RWPE1 (cell line): ENCODE measurements at regions not wholly inside any gene's neighbourhood (a gene's known extent, or its start where the extent isn't known, plus 50 kb on each side); places are given as distances from the start of the nearest gene placed in this dataset.

Experiments used
- CTCF ChIA-PET: fragments of 350-600 bp; sonication (Branson Sonifier 250); formaldehyde crosslinking; extraction: SDS; loops from one replicate; lab custom pipeline; 2021; lab: Yijun Ruan, JAX
- POLR2A ChIA-PET: fragments of 400-600 bp; formaldehyde crosslinking; extraction: SDS; loops from one replicate; lab custom pipeline; 2020; ENCODE audit warnings: antibody characterized with exemption; ENCODE audit not compliant: low non-redundant PET; lab: Yijun Ruan, JAX
- DNase-seq: peaks from one replicate; pipeline ENCODE4 v3.0.0; 2012; ENCODE audit warnings: low spot score
- H3K27ac ChIP-seq: fragments of 450-650 bp; 2 replicates; pipeline ENCODE4 v1.5.1; 2017
- TF ChIP-seq, protein P1 (sequence below): fragments of 450-650 bp; conservative IDR thresholded peaks from 2 replicates; pipeline ENCODE4 v1.5.1; 2017; ENCODE audit warnings: low read depth, mild to moderate bottlenecking

GRCh38 chr16:66198641-66199040, 167.8 kb upstream of the CDH5 start:
- no peak for DNase-seq
- POLR2A ChIA-PET: no interaction called here
- no peak overlapping the region for H3K27ac ChIP-seq
- TF ChIP-seq, protein P1, sequence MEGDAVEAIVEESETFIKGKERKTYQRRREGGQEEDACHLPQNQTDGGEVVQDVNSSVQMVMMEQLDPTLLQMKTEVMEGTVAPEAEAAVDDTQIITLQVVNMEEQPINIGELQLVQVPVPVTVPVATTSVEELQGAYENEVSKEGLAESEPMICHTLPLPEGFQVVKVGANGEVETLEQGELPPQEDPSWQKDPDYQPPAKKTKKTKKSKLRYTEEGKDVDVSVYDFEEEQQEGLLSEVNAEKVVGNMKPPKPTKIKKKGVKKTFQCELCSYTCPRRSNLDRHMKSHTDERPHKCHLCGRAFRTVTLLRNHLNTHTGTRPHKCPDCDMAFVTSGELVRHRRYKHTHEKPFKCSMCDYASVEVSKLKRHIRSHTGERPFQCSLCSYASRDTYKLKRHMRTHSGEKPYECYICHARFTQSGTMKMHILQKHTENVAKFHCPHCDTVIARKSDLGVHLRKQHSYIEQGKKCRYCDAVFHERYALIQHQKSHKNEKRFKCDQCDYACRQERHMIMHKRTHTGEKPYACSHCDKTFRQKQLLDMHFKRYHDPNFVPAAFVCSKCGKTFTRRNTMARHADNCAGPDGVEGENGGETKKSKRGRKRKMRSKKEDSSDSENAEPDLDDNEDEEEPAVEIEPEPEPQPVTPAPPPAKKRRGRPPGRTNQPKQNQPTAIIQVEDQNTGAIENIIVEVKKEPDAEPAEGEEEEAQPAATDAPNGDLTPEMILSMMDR: no peak
- CTCF ChIA-PET: interaction anchor here (0.6 to 0.7 kb wide), 2 partner anchors 62 to 208 kb away, joined by 3 read pairs; no protein-coding TSS in a partner anchor

GRCh38 chr16:66197668-66198278, 168.7 kb upstream of the CDH5 start:
- ChIA-PET POLR2A (no interaction called here), CTCF (no interaction called here)
- H3K27ac ChIP-seq: no peak overlapping the region
- TF ChIP-seq, protein P1: no peak
- no peak for DNase-seq

DNA sequence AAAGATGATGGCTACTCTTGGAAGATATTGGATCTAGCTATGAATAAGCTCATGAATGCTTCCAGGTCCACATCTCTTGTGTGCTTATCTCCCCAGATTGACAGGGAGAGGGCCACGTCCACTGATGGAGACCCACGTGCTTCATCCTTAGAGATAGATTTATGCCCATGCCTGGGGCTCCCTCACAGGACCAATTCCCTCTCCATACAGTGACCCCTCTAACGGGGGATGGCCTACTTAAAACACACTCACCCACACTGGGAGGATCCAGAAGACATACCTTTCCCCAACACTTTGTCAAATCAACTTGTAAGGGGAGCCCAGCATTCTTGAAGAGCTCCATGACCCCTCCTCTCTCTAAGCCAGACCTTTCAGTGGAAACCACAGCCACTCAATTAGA, 169.7 kb upstream of the CDH5 start:
- H3K27ac ChIP-seq: no peak overlapping the region
- ChIA-PET CTCF (no interaction called here), POLR2A (no interaction called here)
- no peak for DNase-seq
- TF ChIP-seq, protein P1: no peak

DNA sequence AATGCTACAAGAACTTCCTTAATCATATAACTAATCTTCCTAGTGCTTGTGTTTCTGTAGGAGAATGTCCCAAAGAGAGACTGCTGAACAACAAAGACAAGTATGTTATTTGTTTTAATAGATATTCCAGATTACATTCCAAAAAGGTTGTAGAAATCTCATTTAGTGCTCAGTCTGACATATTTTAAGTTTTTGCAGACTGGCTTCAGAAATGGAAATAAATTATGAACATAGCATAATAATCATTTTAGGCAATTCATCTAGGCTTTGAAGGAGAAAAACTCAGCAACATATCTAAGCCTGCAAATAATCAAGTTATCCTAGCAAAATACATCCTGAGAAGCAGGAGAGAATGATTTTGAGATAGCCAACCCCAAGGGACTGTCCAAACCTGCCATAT, 171.6 kb upstream of the CDH5 start:
- ChIA-PET CTCF (no interaction called here), POLR2A (no interaction called here)
- DNase-seq: no peak
- H3K27ac ChIP-seq: no peak overlapping the region
- TF ChIP-seq, protein P1: no peak

DNA sequence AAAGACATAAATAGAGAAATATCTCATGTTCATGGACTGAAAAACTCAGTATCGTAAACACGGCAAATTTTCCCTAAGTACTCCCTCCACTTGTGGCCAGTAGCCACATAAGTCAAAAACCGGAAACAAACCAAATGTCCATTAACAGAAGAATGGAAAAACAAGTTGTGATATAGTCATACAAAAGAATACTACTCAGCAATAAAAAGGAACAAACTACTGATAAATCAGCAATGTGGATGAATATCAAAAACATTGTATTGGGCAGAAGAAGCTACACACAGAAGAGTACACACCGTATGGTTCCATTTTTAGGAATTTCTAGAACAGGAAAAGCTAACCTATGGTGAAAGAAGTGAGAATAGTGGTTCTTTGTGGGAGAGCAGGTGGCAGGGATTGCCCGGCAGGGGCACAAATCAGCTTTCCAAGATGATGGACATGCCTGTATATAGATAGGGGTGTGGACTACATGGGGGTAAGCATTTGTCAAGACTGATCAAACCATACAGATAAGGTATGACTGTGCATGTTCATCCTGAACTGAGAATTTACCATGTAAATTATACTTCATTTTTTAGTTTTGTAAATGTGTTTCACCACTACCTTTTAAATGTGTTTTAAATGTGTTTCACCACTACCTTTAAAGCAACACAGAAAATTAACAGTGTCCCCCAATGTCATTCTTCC, 172.8 kb upstream of the CDH5 start:
- no peak for DNase-seq
- H3K27ac ChIP-seq: no peak overlapping the region
- POLR2A ChIA-PET: no interaction called here
- CTCF ChIA-PET: no interaction called here
- TF ChIP-seq, protein P1: no peak

GRCh38 chr16:66190411-66190810, 176.1 kb upstream of the CDH5 start:
- ChIA-PET POLR2A (no interaction called here), CTCF (interaction anchor here (0.6 kb wide), 1 partner anchor 91 kb away, joined by 3 read pairs; no protein-coding TSS in a partner anchor)
- no peak for DNase-seq
- TF ChIP-seq, protein P1: no peak
- no peak overlapping the region for H3K27ac ChIP-seq
